Hepatocyte (in vitro differentiated cells): ENCODE measurements at regions not wholly inside any gene's neighbourhood (a gene's known extent, or its start where the extent isn't known, plus 50 kb on each side); places are given as distances from the start of the nearest gene placed in this dataset.

Source experiments
- DNase-seq: peaks from one replicate; pipeline ENCODE4 v3.0.0-alpha.2; 2016; ENCODE audit warnings: low spot score
- H2AFZ ChIP-seq: fragments of 200-600 bp; sonication (generic); 2 replicates; pipeline ENCODE4 v1.6.0; 2016; ENCODE audit warnings: antibody characterized with exemption, mild to moderate bottlenecking
- H3K27ac ChIP-seq: fragments of 200-600 bp; sonication (generic); 2 replicates; pipeline ENCODE4 v1.5.1; 2016; ENCODE audit warnings: mild to moderate bottlenecking
- H3K27me3 ChIP-seq: fragments of 200-600 bp; sonication (generic); 2 replicates; pipeline ENCODE4 v1.6.1; 2016
- H3K36me3 ChIP-seq: fragments of 200-600 bp; sonication (generic); replicated peaks from 2 replicates; pipeline ENCODE4 v1.5.1; 2016; ENCODE audit warnings: low read depth; ENCODE audit not compliant: insufficient read depth
- H3K4me1 ChIP-seq: fragments of 200-600 bp; sonication (generic); 2 replicates; pipeline ENCODE4 v1.5.1; 2016; ENCODE audit warnings: mild to moderate bottlenecking, moderate library complexity; ENCODE audit not compliant: insufficient read depth
- H3K4me2 ChIP-seq: fragments of 200-600 bp; sonication (generic); 2 replicates; pipeline ENCODE4 v1.6.0; 2016
- H3K4me3 ChIP-seq: fragments of 200-600 bp; sonication (generic); 2 replicates; pipeline ENCODE4 v1.5.1; 2016; ENCODE audit warnings: mild to moderate bottlenecking
- H3K79me2 ChIP-seq: fragments of 200-600 bp; sonication (generic); 2 replicates; pipeline ENCODE4 v1.6.0; 2017; ENCODE audit warnings: mild to moderate bottlenecking
- H3K9me2 ChIP-seq: fragments of 200-600 bp; sonication (generic); replicated peaks from 2 replicates; pipeline ENCODE4 v1.6.0; 2017; ENCODE audit warnings: mild to moderate bottlenecking; ENCODE audit not compliant: insufficient read depth
- H3K9me3 ChIP-seq: fragments of 200-600 bp; sonication (generic); 2 replicates; pipeline ENCODE4 v1.5.1; 2016; ENCODE audit warnings: low read depth, mild to moderate bottlenecking
- H4K20me1 ChIP-seq: fragments of 200-600 bp; sonication (generic); 2 replicates; pipeline ENCODE4 v1.6.0; 2016; ENCODE audit warnings: mild to moderate bottlenecking; ENCODE audit not compliant: insufficient read depth, poor library complexity, severe bottlenecking
- CTCF ChIP-seq: fragments of 200-600 bp; sonication (generic); IDR thresholded peaks from 2 replicates; pipeline ENCODE4 v1.5.1; 2016; ENCODE audit warnings: antibody characterized with exemption, mild to moderate bottlenecking; ENCODE audit not compliant: poor library complexity
- EZH2 ChIP-seq: fragments of 200-600 bp; sonication (generic); IDR thresholded peaks from 2 replicates; pipeline ENCODE4 v1.6.1; 2016; ENCODE audit warnings: antibody characterized with exemption, mild to moderate bottlenecking, borderline replicate concordance
- EZH2phosphoT487 ChIP-seq: fragments of 200-600 bp; sonication (generic); IDR thresholded peaks from one replicate; pipeline ENCODE4 v1.6.1; 2018; ENCODE audit warnings: antibody characterized with exemption, mild to moderate bottlenecking, low read depth, moderate library complexity; ENCODE audit not compliant: unreplicated experiment, severe bottlenecking
- WGBS: methylation state at CpG from one replicate; pipeline ENCODE4 v1.1.6; 2016; ENCODE audit warnings: low lambda C conversion rate; ENCODE audit errors: missing lambda C conversion rate; 5-methylcytosine and 5-hydroxymethylcytosine counted together

DNA sequence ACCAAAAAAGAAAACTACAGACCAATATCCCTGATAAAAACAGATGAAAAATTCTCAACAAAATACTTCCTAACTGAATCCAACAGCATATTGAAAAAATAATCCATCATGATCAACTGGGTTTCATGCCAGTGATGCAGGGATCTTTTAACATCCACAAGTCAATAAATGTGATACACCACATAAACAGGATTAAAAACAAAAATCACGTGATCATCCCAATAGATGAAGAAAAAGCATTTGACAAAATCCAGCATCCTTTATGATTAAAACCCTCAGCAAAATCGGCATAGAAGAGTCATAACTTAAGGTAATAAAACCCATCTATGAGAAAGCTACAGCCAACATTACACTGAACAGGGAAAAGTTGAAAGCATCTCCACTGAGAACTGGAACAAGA is 107.5 kb downstream of the DCLK3 start:
- H3K4me1 ChIP-seq, result no peaks in the 10 kb centered on the region
- WGBS, result 90% methylated on average over 2 of the region's 2 CpGs
- H3K4me2 ChIP-seq, result no peak overlapping the region
- no peaks in the 10 kb centered on the region for H3K9me2 ChIP-seq
- no peak for DNase-seq
- TF ChIP-seq EZH2 (no peak), CTCF (no peak), EZH2phosphoT487 (no peak)
- peaks cover 8% of the 10 kb centered on the region for H3K27me3 ChIP-seq
- H3K36me3 ChIP-seq, result no peaks in the 10 kb centered on the region
- H3K27ac ChIP-seq, result no peak overlapping the region
- no peaks in the 10 kb centered on the region for H3K9me3 ChIP-seq
- no peak overlapping the region for H3K4me3 ChIP-seq
- no peaks in the 10 kb centered on the region for H4K20me1 ChIP-seq
- no peaks in the 10 kb centered on the region for H3K79me2 ChIP-seq
- no peak overlapping the region for H2AFZ ChIP-seq

DNA sequence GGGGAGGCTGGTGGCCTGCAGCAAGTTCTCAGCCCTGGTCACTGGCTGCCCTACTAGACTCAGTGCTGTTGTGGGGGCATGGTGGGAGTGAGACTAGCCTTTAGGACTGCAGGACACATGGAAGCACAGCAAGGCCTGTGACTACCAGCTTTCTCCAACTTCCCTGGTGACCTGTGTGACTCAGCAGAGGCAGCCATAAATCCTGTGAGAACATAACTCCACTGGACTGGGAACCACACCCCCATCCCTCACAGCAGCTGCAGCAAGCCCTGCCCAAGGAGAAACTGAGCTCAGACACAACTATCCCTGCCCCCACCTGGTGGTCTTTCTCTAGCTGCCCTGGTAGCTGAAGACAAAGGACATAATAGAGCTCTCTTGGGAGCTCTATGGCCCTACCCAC is 111.3 kb downstream of the DCLK3 start:
- Histone ChIP-seq H3K36me3 (no peaks in the 10 kb centered on the region), H2AFZ (no peak overlapping the region), H3K9me3 (no peaks in the 10 kb centered on the region), H3K4me2 (no peak overlapping the region), H4K20me1 (no peaks in the 10 kb centered on the region), H3K79me2 (no peaks in the 10 kb centered on the region), H3K4me1 (no peaks in the 10 kb centered on the region), H3K27ac (no peak overlapping the region), H3K27me3 (no peaks in the 10 kb centered on the region), H3K4me3 (no peak overlapping the region), H3K9me2 (no peaks in the 10 kb centered on the region)
- TF ChIP-seq EZH2phosphoT487 (no peak), EZH2 (no peak), CTCF (no peak)
- DNase-seq, result peak; percentile 54

GRCh38 chr3:36652104-36652503 is 112.2 kb downstream of the DCLK3 start:
- H3K36me3 ChIP-seq, result no peaks in the 10 kb centered on the region
- H3K4me1 ChIP-seq, result no peaks in the 10 kb centered on the region
- no peak overlapping the region for H3K4me2 ChIP-seq
- 80% methylated on average over 1 of the region's 1 CpG for WGBS
- H3K9me2 ChIP-seq, result no peaks in the 10 kb centered on the region
- no peaks in the 10 kb centered on the region for H3K9me3 ChIP-seq
- H3K27me3 ChIP-seq, result no peaks in the 10 kb centered on the region
- H3K4me3 ChIP-seq, result no peak overlapping the region
- TF ChIP-seq CTCF, result no peak
- no peak for TF ChIP-seq EZH2phosphoT487
- TF ChIP-seq EZH2, result no peak
- H4K20me1 ChIP-seq, result no peaks in the 10 kb centered on the region
- H3K79me2 ChIP-seq, result no peaks in the 10 kb centered on the region
- no peak overlapping the region for H3K27ac ChIP-seq
- H2AFZ ChIP-seq, result no peak overlapping the region
- no peak for DNase-seq

- Histone ChIP-seq H3K27me3 (no peaks in the 10 kb centered on the region), H3K36me3 (no peaks in the 10 kb centered on the region), H3K4me2 (no peak overlapping the region), H3K4me3 (no peak overlapping the region), H3K79me2 (no peaks in the 10 kb centered on the region), H2AFZ (no peak overlapping the region), H4K20me1 (no peaks in the 10 kb centered on the region), H3K9me2 (no peaks in the 10 kb centered on the region), H3K9me3 (no peaks in the 10 kb centered on the region), H3K4me1 (no peaks in the 10 kb centered on the region), H3K27ac (no peak overlapping the region)
- no peak for DNase-seq
- no peak for TF ChIP-seq CTCF
- TF ChIP-seq EZH2phosphoT487, result no peak
- no peak for TF ChIP-seq EZH2
Measured at GRCh38 chr3:36650271-36650671, 114.1 kb downstream of the DCLK3 start.
